ENCODE measurements at regions not wholly inside any gene's neighbourhood (a gene's known extent, or its start where the extent isn't known, plus 50 kb on each side); places are given as distances from the start of the nearest gene placed in this dataset.

- peaks cover 14% of the 10 kb centered on the region for H3K79me2 ChIP-seq (ENCODE audit: insufficient read depth, low read length)
- H3K9me3 ChIP-seq (ENCODE audit: low read depth, low read length): no peaks in the 10 kb centered on the region
- no peak overlapping the region for H3K27ac ChIP-seq (ENCODE audit: low read depth, low read length)
- H3K36me3 ChIP-seq (ENCODE audit: insufficient read depth, low read length): no peaks in the 10 kb centered on the region
- DNase-seq (ENCODE audit: insufficient read length, low spot score, missing footprints): no peak
- peaks cover 10% of the 10 kb centered on the region for H3K4me1 ChIP-seq (ENCODE audit: insufficient read depth, low read length)
- no peak overlapping the region for H2AFZ ChIP-seq (ENCODE audit: low read length)
- peaks cover 2% of the 10 kb centered on the region for H4K20me1 ChIP-seq (ENCODE audit: insufficient read depth, low read length)
- H3K4me3 ChIP-seq (ENCODE audit: insufficient read depth, low read length): no peak overlapping the region
- no peak overlapping the region for H3K4me2 ChIP-seq (ENCODE audit: insufficient read depth, low read length)
- H3K27me3 ChIP-seq (ENCODE audit: insufficient read depth, low read length): no peaks in the 10 kb centered on the region
- TF ChIP-seq CTCF (IDR thresholded peaks at IDR 0.05; ENCODE audit: extremely low read depth, low read depth, low read length): no peak
Observed at GRCh38 chr6:144657691-144658090, 372.6 kb downstream of the UTRN start.

DNA sequence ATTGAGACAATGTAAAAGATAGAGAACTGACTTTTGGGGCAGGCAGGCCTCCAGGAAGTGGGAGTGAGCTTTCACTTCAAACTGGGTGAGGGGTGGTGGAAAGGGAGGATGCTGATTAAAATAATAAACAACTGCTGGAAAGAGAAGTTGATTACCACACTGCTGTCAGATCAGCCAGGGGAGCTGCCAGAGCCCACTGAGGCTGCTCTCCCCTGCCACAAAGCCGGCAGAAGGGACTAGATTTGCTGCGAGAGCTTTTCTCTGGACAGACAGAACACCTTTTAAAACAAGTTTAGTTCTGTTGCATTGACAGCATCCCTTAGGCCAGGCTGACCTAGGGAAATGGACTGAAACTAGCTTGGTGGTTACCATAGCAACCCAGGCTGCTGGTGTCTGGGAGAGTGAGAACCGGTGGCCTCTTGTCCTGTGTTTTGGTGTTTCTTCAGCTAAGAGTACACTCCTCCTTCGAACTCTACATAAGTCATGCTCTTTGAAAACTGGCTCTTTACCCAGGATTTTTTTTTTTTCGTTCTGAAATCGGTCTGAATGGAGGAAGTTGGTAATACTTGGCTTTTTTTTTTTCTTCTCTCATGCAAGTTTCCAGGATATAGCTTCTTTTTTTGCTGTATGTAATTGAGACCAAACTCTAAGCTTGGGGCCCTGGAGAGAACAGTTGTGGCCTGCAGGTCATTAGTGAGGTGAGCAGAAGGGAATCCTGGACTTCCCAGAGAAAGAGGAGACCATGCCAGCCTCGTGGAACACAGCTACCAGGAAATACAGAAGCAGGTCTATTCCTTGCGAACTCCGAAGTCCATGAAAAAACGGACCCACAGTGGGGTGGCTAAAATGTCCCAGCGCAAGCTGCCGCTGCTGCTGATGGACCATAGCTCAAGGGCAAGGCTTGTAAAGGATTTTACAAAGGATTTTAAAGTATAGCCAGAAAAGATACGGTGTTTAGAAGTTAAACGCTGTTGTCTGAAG is 374.4 kb downstream of the UTRN start:
- no peaks in the 10 kb centered on the region for H3K9me3 ChIP-seq (ENCODE audit: low read depth, low read length)
- no peak for TF ChIP-seq CTCF (IDR thresholded peaks at IDR 0.05; ENCODE audit: extremely low read depth, low read depth, low read length)
- H3K4me3 ChIP-seq (ENCODE audit: insufficient read depth, low read length): no peak overlapping the region
- peaks cover 10% of the 10 kb centered on the region for H3K4me1 ChIP-seq (ENCODE audit: insufficient read depth, low read length)
- no peaks in the 10 kb centered on the region for H3K27me3 ChIP-seq (ENCODE audit: insufficient read depth, low read length)
- H3K79me2 ChIP-seq (ENCODE audit: insufficient read depth, low read length): peaks cover 14% of the 10 kb centered on the region
- H3K27ac ChIP-seq (ENCODE audit: low read depth, low read length): no peak overlapping the region
- H3K36me3 ChIP-seq (ENCODE audit: insufficient read depth, low read length): no peaks in the 10 kb centered on the region
- H4K20me1 ChIP-seq (ENCODE audit: insufficient read depth, low read length): peaks cover 2% of the 10 kb centered on the region
- peak; percentile 14 for DNase-seq (ENCODE audit: insufficient read length, low spot score, missing footprints)
- H3K4me2 ChIP-seq (ENCODE audit: insufficient read depth, low read length): peak overlapping the region; percentile 28
- peak overlapping the region; percentile 33 for H2AFZ ChIP-seq (ENCODE audit: low read length)

DNA sequence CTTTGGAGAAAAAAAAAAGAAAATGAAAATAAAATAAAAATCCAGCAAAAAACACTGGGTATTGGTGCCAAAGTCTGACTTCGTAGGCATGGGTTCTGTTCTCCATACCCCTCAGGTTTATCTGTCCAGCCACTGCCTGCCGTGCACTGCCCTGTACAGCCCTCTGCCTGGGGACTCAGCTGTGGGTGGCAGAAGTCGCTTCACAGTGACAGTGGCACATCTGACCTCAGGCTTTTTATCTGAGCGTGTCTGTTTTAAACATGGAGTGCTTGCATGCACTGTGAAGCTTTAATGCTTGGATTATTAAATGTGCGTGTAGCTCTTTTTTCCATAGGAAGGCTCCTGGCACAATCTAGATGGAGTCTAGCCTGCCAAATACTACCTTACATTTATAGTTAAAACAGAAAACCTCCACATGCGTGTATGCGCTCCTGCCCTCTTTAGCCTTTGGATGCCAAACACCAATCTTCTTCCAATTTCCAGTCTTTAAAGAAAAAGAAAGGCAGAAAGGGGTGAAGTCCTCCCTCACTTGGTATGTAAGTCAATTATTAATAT is 375.5 kb downstream of the UTRN start:
- H3K36me3 ChIP-seq (ENCODE audit: insufficient read depth, low read length): no peaks in the 10 kb centered on the region
- H3K4me3 ChIP-seq (ENCODE audit: insufficient read depth, low read length): no peak overlapping the region
- H4K20me1 ChIP-seq (ENCODE audit: insufficient read depth, low read length): peaks cover 2% of the 10 kb centered on the region
- peak overlapping the region; percentile 22 for H3K4me2 ChIP-seq (ENCODE audit: insufficient read depth, low read length)
- no peaks in the 10 kb centered on the region for H3K27me3 ChIP-seq (ENCODE audit: insufficient read depth, low read length)
- no peak for DNase-seq (ENCODE audit: insufficient read length, low spot score, missing footprints)
- H3K79me2 ChIP-seq (ENCODE audit: insufficient read depth, low read length): peaks cover 12% of the 10 kb centered on the region
- no peak overlapping the region for H2AFZ ChIP-seq (ENCODE audit: low read length)
- H3K9me3 ChIP-seq (ENCODE audit: low read depth, low read length): no peaks in the 10 kb centered on the region
- no peak overlapping the region for H3K27ac ChIP-seq (ENCODE audit: low read depth, low read length)
- H3K4me1 ChIP-seq (ENCODE audit: insufficient read depth, low read length): peaks cover 10% of the 10 kb centered on the region
- TF ChIP-seq CTCF (IDR thresholded peaks at IDR 0.05; ENCODE audit: extremely low read depth, low read depth, low read length): no peak

All from osteoblast (primary cell).